Right hindlimb (tissue), 1 donor: ENCODE measurements at regions not wholly inside any gene's neighbourhood (a gene's known extent, or its start where the extent isn't known, plus 50 kb on each side); places are given as distances from the start of the nearest gene placed in this dataset.
"Not testable (repeated sequence)": the region's sequence is repeated elsewhere in the genome, so short reads cannot be mapped to it uniquely, and the experiment has no call there.

Experiments used
- DNase-seq: peaks from one replicate; pipeline ENCODE4 v3.0.0-alpha.2; 2018

- no peak for DNase-seq
Observed at GRCh38 chr20:55142932-55143331, 667.5 kb downstream of the DOK5 start.

GRCh38 chr20:55140631-55141030, 665.2 kb downstream of the DOK5 start:
- peak; percentile 41 for DNase-seq

GRCh38 chr20:55139173-55139765, 663.9 kb downstream of the DOK5 start:
- no peak for DNase-seq

GRCh38 chr20:55135923-55136322, 660.5 kb downstream of the DOK5 start:
- DNase-seq: no peak

GRCh38 chr20:55132523-55132922, 657.1 kb downstream of the DOK5 start:
- DNase-seq: no peak

GRCh38 chr20:55117577-55117976, 642.2 kb downstream of the DOK5 start:
- DNase-seq: not testable (repeated sequence)

GRCh38 chr20:55116598-55116997, 641.2 kb downstream of the DOK5 start:
- no peak for DNase-seq

- DNase-seq: no peak
Observed at GRCh38 chr20:55103188-55103587, 627.8 kb downstream of the DOK5 start.

GRCh38 chr20:55099251-55099650, 623.9 kb downstream of the DOK5 start:
- DNase-seq: no peak

GRCh38 chr20:55097621-55098020, 622.2 kb downstream of the DOK5 start:
- no peak for DNase-seq

GRCh38 chr20:55095745-55096400, 620.5 kb downstream of the DOK5 start:
- peak; percentile 32 for DNase-seq

GRCh38 chr20:55094353-55094861, 619.0 kb downstream of the DOK5 start:
- no peak for DNase-seq

GRCh38 chr20:55090286-55090685, 614.9 kb downstream of the DOK5 start:
- no peak for DNase-seq

- DNase-seq: no peak
Observed at GRCh38 chr20:55086421-55086820, 611.0 kb downstream of the DOK5 start.

GRCh38 chr20:55079917-55080316, 604.5 kb downstream of the DOK5 start:
- DNase-seq: no peak

GRCh38 chr20:55074266-55074840, 599.0 kb downstream of the DOK5 start:
- DNase-seq: not testable (repeated sequence)

- no peak for DNase-seq
Observed at GRCh38 chr20:55070001-55070400, 594.6 kb downstream of the DOK5 start.

- no peak for DNase-seq
Observed at GRCh38 chr20:55067158-55067825, 591.9 kb downstream of the DOK5 start.

GRCh38 chr20:55058938-55059337, 583.5 kb downstream of the DOK5 start:
- no peak for DNase-seq

GRCh38 chr20:55057779-55058415, 582.5 kb downstream of the DOK5 start:
- DNase-seq: no peak

- no peak for DNase-seq
Observed at GRCh38 chr20:55054453-55054852, 579.1 kb downstream of the DOK5 start.

GRCh38 chr20:55053389-55053788, 578.0 kb downstream of the DOK5 start:
- no peak for DNase-seq

- no peak for DNase-seq
Observed at GRCh38 chr20:55052459-55052858, 577.1 kb downstream of the DOK5 start.
